NB4 (cell line): ENCODE measurements at regions not wholly inside any gene's neighbourhood (a gene's known extent, or its start where the extent isn't known, plus 50 kb on each side); places are given as distances from the start of the nearest gene placed in this dataset.

Experiments
- CTCF ChIP-seq: IDR thresholded peaks from one replicate; pipeline ENCODE4 v1.5.1; 2012; ENCODE audit warnings: low read depth, low read length
- TF ChIP-seq, protein P1 (sequence below): IDR thresholded peaks from 2 replicates; pipeline ENCODE4 v1.6.1; 2011; ENCODE audit warnings: low read depth, low read length

DNA sequence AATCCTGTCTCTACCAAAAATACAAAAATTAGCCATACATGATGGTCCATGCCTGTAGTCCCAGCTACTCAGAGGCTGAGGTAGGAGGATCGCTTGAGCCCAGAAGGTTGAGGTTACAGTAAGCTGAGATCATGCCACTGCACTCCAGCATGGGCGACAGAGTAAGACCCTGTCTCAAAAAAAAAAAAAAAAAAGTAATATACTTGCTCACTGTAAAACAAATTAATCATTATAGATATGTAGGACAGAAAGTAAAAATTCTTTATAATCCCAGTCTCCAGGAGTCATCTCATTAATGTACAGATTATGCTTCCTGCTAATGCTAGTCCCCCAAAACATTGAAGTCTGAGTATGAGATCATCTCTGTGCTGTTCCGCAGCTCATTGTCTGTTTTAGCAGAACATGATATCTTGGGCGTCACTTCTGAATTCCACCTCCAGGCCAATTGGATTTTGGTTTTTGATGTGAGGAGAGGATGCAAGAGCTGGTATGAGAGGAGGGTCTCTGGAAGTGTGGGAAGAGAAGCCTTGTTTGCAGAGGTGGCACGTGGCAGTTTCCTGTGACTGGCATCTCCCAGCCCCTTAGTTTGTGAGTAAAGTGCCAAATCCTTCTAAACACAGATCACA is 75.4 kb upstream of the NPAS1 start:
- no peak for TF ChIP-seq CTCF
- TF ChIP-seq, protein P1, sequence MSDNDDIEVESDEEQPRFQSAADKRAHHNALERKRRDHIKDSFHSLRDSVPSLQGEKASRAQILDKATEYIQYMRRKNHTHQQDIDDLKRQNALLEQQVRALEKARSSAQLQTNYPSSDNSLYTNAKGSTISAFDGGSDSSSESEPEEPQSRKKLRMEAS = no peak
